Spleen (tissue), 7 donors: ENCODE measurements at regions not wholly inside any gene's neighbourhood (a gene's known extent, or its start where the extent isn't known, plus 50 kb on each side); places are given as distances from the start of the nearest gene placed in this dataset.

Experiments used
- POLR2A ChIP-seq, 3 donors: fragments of 450-650 bp; IDR thresholded peaks; one replicate each; pipeline ENCODE4 v1.5.1; 2017; ENCODE audit warnings: antibody characterized with exemption in 3 of 3, mild to moderate bottlenecking in 1 of 3
- POLR2AphosphoS5 ChIP-seq, 3 donors: sonication (generic); formaldehyde crosslinking; IDR thresholded peaks; one replicate each; pipeline ENCODE4 v1.5.1; 2017; ENCODE audit warnings: antibody characterized with exemption in 3 of 3
- TF ChIP-seq, protein P1 (sequence below), 11 experiments: fragments of 200-600 bp in 7 of 11; fragments of 450-650 bp in 4 of 11; sonication (generic) in 4 of 11; IDR thresholded peaks in 8 of 11; conservative IDR thresholded peaks in 3 of 11; 1 replicate in 7 of 11; 2 replicates in 4 of 11; pipeline versions ENCODE4 v1.4.0 to v1.8.0; 2016 to 2021; ENCODE audit warnings: antibody characterized with exemption in 11 of 11, inconsistent platforms in 4 of 11, mild to moderate bottlenecking in 1 of 11
- donor health status: DM: no; HTN: no; CAD: no; lungs with moderate emphysema.
- donor health status: DM: no; HTN: no; CAD: no.
- donor health status: DM: no; HTN: no; CAD: no.

DNA sequence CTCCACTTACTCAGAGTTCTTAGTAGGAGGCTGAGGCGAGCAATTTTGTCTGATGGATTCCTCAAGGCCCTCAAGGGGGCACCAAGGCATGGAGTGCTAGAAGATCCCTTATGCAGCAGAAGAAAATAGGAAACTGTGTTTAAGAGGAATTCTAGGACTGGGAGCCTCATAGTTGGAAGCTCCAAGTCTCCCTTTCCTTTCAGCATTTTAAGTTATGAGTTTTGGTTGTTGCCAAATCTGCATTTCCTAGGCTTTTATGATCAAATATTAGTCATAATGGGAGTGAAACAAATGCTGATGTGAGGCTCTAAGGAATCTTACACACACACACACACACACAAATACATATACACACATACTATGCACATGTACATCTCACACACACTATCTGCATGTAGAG, 714.0 kb downstream of the UTRN start:
- TF ChIP-seq, protein P1, sequence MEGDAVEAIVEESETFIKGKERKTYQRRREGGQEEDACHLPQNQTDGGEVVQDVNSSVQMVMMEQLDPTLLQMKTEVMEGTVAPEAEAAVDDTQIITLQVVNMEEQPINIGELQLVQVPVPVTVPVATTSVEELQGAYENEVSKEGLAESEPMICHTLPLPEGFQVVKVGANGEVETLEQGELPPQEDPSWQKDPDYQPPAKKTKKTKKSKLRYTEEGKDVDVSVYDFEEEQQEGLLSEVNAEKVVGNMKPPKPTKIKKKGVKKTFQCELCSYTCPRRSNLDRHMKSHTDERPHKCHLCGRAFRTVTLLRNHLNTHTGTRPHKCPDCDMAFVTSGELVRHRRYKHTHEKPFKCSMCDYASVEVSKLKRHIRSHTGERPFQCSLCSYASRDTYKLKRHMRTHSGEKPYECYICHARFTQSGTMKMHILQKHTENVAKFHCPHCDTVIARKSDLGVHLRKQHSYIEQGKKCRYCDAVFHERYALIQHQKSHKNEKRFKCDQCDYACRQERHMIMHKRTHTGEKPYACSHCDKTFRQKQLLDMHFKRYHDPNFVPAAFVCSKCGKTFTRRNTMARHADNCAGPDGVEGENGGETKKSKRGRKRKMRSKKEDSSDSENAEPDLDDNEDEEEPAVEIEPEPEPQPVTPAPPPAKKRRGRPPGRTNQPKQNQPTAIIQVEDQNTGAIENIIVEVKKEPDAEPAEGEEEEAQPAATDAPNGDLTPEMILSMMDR (IDR thresholded peaks at IDR 0.05 in 8 of 11, conservative IDR thresholded peaks at IDR 0.05 in 3 of 11), result no peak
- TF ChIP-seq POLR2A (IDR thresholded peaks at IDR 0.05) (no peak), POLR2AphosphoS5 (IDR thresholded peaks at IDR 0.05) (no peak)
